Thyroid gland (tissue), 4 donors: ENCODE measurements at regions not wholly inside any gene's neighbourhood (a gene's known extent, or its start where the extent isn't known, plus 50 kb on each side); places are given as distances from the start of the nearest gene placed in this dataset.

Source experiments
- DNase-seq, 2 donors: peaks; one replicate each; pipeline ENCODE4 v3.0.0-alpha.2; 2019
- H3K27ac ChIP-seq, 3 donors: fragments of 200-600 bp; sonication (generic); 1 replicate in 2 of 3; 2 replicates in 1 of 3; pipeline ENCODE4 v1.5.1; 2016 to 2019; ENCODE audit warnings: mild to moderate bottlenecking in 1 of 3, moderate library complexity in 1 of 3
- H3K27me3 ChIP-seq: fragments of 200-600 bp; sonication (generic); one replicate; pipeline ENCODE4 v1.5.1; 2019
- H3K36me3 ChIP-seq, 2 donors: fragments of 200-600 bp; sonication (generic); one replicate each; pipeline ENCODE4 v1.5.1; 2016 to 2019
- H3K4me1 ChIP-seq, 2 donors: fragments of 200-600 bp; sonication (generic); one replicate each; pipeline ENCODE4 v1.5.1; 2017 to 2019
- H3K4me3 ChIP-seq, 3 donors: fragments of 200-600 bp; sonication (generic); replicated peaks in 1 of 3; 1 replicate in 2 of 3; 2 replicates in 1 of 3; pipeline ENCODE4 v1.5.1; 2016; ENCODE audit warnings: mild to moderate bottlenecking in 1 of 3
- H3K9me3 ChIP-seq: fragments of 200-600 bp; sonication (generic); one replicate; pipeline ENCODE4 v1.5.1; 2017
- CTCF ChIP-seq, 6 experiments: fragments of 200-600 bp in 3 of 6; fragments of 450-650 bp in 3 of 6; sonication (generic) in 3 of 6; IDR thresholded peaks; one replicate each; pipeline ENCODE4 v1.5.1; 2016 to 2019; ENCODE audit warnings: antibody characterized with exemption in 6 of 6, mild to moderate bottlenecking in 2 of 6, inconsistent platforms in 1 of 6, moderate library complexity in 1 of 6
- POLR2A ChIP-seq, 2 donors: fragments of 450-650 bp; IDR thresholded peaks; one replicate each; pipeline ENCODE4 v1.6.1; 2017; ENCODE audit warnings: antibody characterized with exemption in 2 of 2, mild to moderate bottlenecking in 2 of 2, moderate library complexity in 1 of 2
- whole genome bisulfite sequencing, 2 donors: methylation state at CpG; one replicate each; pipeline ENCODE4 v1.1.5; 2017; 5-methylcytosine and 5-hydroxymethylcytosine counted together
- intact Hi-C: fragments of 100-400 bp; cut with DNase I; formaldehyde crosslinking; loops from one replicate; pipeline ENCODE4 v1.15.1; 2023

GRCh38 chr4:126250006-126250405 lies 935.3 kb downstream of the FAT4 start:
- TF ChIP-seq CTCF (IDR thresholded peaks at IDR 0.05) (no peak), POLR2A (IDR thresholded peaks at IDR 0.05) (no peak)
- Histone ChIP-seq H3K4me1 (no peaks in the 10 kb centered on the region), H3K9me3 (no peaks in the 10 kb centered on the region), H3K36me3 (no peaks in the 10 kb centered on the region), H3K27me3 (no peaks in the 10 kb centered on the region), H3K27ac (no peak overlapping the region), H3K4me3 (no peak overlapping the region)
- WGBS, 2 donors: 94 to 96% methylated on average over 2 of the region's 2 CpGs
- DNase-seq: no peak
- intact Hi-C loops: no loop called here

- no peak overlapping the region for H3K27ac ChIP-seq
- TF ChIP-seq POLR2A (IDR thresholded peaks at IDR 0.05): no peak
- TF ChIP-seq CTCF (IDR thresholded peaks at IDR 0.05): no peak
- no peak for DNase-seq
- H3K36me3 ChIP-seq: no peaks in the 10 kb centered on the region
- no peaks in the 10 kb centered on the region for H3K27me3 ChIP-seq
- no peak overlapping the region for H3K4me3 ChIP-seq
- intact Hi-C loops: no loop called here
- no peaks in the 10 kb centered on the region for H3K9me3 ChIP-seq
- H3K4me1 ChIP-seq: peaks cover 3 to 6% of the 10 kb centered on the region in 2 donors
Observed at GRCh38 chr4:126251169-126251568, 936.4 kb downstream of the FAT4 start.

GRCh38 chr4:126262665-126263064 lies 947.9 kb downstream of the FAT4 start:
- H3K4me1 ChIP-seq: peaks cover 0 to 5% of the 10 kb centered on the region in 2 donors
- no peak for TF ChIP-seq POLR2A (IDR thresholded peaks at IDR 0.05)
- no peak for TF ChIP-seq CTCF (IDR thresholded peaks at IDR 0.05)
- no peaks in the 10 kb centered on the region for H3K36me3 ChIP-seq
- WGBS, 2 donors: 69 to 77% methylated on average over 2 of the region's 2 CpGs
- no peaks in the 10 kb centered on the region for H3K9me3 ChIP-seq
- no peaks in the 10 kb centered on the region for H3K27me3 ChIP-seq
- no peak overlapping the region for H3K4me3 ChIP-seq
- no peak for DNase-seq
- no peak overlapping the region for H3K27ac ChIP-seq
- intact Hi-C loops: no loop called here

- Histone ChIP-seq H3K36me3 (no peaks in the 10 kb centered on the region), H3K4me1 (peaks cover 0 to 5% of the 10 kb centered on the region in 2 donors), H3K27me3 (no peaks in the 10 kb centered on the region), H3K27ac (no peak overlapping the region), H3K4me3 (no peak overlapping the region), H3K9me3 (no peaks in the 10 kb centered on the region)
- no peak for DNase-seq
- intact Hi-C loops: no loop called here
- TF ChIP-seq POLR2A (IDR thresholded peaks at IDR 0.05): no peak
- TF ChIP-seq CTCF (IDR thresholded peaks at IDR 0.05): no peak
Observed at GRCh38 chr4:126264839-126265238, 950.1 kb downstream of the FAT4 start.

- Histone ChIP-seq H3K4me3 (no peak overlapping the region), H3K4me1 (peaks cover under 1 to 5% of the 10 kb centered on the region in 2 donors), H3K27ac (no peak overlapping the region), H3K9me3 (no peaks in the 10 kb centered on the region), H3K36me3 (no peaks in the 10 kb centered on the region), H3K27me3 (no peaks in the 10 kb centered on the region)
- TF ChIP-seq CTCF (IDR thresholded peaks at IDR 0.05): no peak
- TF ChIP-seq POLR2A (IDR thresholded peaks at IDR 0.05): no peak
- no peak for DNase-seq
- intact Hi-C loops: no loop called here
Observed at GRCh38 chr4:126265888-126266287, 951.1 kb downstream of the FAT4 start.
